ENCODE measurements at regions not wholly inside any gene's neighbourhood (a gene's known extent, or its start where the extent isn't known, plus 50 kb on each side); places are given as distances from the start of the nearest gene placed in this dataset.
"Not testable (repeated sequence)": the region's sequence is repeated elsewhere in the genome, so short reads cannot be mapped to it uniquely, and the experiment has no call there.

- DNase-seq (ENCODE audit: low spot score): no peak
Observed at GRCh38 chr3:181274025-181274424, 284.5 kb upstream of the DNAJC19 start.

- DNase-seq (ENCODE audit: low spot score): no peak
Observed at GRCh38 chr3:181267312-181267711, 277.8 kb upstream of the DNAJC19 start.

GRCh38 chr3:181265750-181266333 lies 276.3 kb upstream of the DNAJC19 start:
- no peak for DNase-seq (ENCODE audit: low spot score)

GRCh38 chr3:181264486-181264885 lies 274.9 kb upstream of the DNAJC19 start:
- no peak for DNase-seq (ENCODE audit: low spot score)

- DNase-seq (ENCODE audit: low spot score): no peak
Observed at GRCh38 chr3:181253796-181254195, 264.3 kb upstream of the DNAJC19 start.

- DNase-seq (ENCODE audit: low spot score): no peak
Observed at GRCh38 chr3:181252631-181253030, 263.1 kb upstream of the DNAJC19 start.

GRCh38 chr3:181250714-181251113 lies 261.2 kb upstream of the DNAJC19 start:
- no peak for DNase-seq (ENCODE audit: low spot score)

GRCh38 chr3:181239441-181239840 lies 249.9 kb upstream of the DNAJC19 start:
- DNase-seq (ENCODE audit: low spot score): no peak

- no peak for DNase-seq (ENCODE audit: low spot score)
Observed at GRCh38 chr3:181230258-181230657, 240.7 kb upstream of the DNAJC19 start.

- no peak for DNase-seq (ENCODE audit: low spot score)
Observed at GRCh38 chr3:181213347-181213746, 223.8 kb upstream of the DNAJC19 start.

- no peak for DNase-seq (ENCODE audit: low spot score)
Observed at GRCh38 chr3:181212271-181212670, 222.7 kb upstream of the DNAJC19 start.

GRCh38 chr3:181210275-181210674 lies 220.7 kb upstream of the DNAJC19 start:
- peak; percentile 47 for DNase-seq (ENCODE audit: low spot score)

GRCh38 chr3:181189556-181189955 lies 200.0 kb upstream of the DNAJC19 start:
- no peak for DNase-seq (ENCODE audit: low spot score)

GRCh38 chr3:181183764-181184163 lies 194.2 kb upstream of the DNAJC19 start:
- no peak for DNase-seq (ENCODE audit: low spot score)

- not testable (repeated sequence) for DNase-seq (ENCODE audit: low spot score)
Observed at GRCh38 chr3:181183057-181183456, 193.5 kb upstream of the DNAJC19 start.

GRCh38 chr3:181178991-181179390 lies 189.5 kb upstream of the DNAJC19 start:
- DNase-seq (ENCODE audit: low spot score): no peak

GRCh38 chr3:181176601-181177000 lies 187.1 kb upstream of the DNAJC19 start:
- DNase-seq (ENCODE audit: low spot score): peak; percentile 78

- DNase-seq (ENCODE audit: low spot score): no peak
Observed at GRCh38 chr3:181174676-181175233, 185.2 kb upstream of the DNAJC19 start.

GRCh38 chr3:181174022-181174421 lies 184.5 kb upstream of the DNAJC19 start:
- no peak for DNase-seq (ENCODE audit: low spot score)

- no peak for DNase-seq (ENCODE audit: low spot score)
Observed at GRCh38 chr3:181173227-181173626, 183.7 kb upstream of the DNAJC19 start.

- DNase-seq (ENCODE audit: low spot score): no peak
Observed at GRCh38 chr3:181134873-181135272, 145.3 kb upstream of the DNAJC19 start.

GRCh38 chr3:181133832-181134231 lies 144.3 kb upstream of the DNAJC19 start:
- no peak for DNase-seq (ENCODE audit: low spot score)

GRCh38 chr3:181105646-181106045 lies 116.1 kb upstream of the DNAJC19 start:
- DNase-seq (ENCODE audit: low spot score): no peak

- peak; percentile 42 for DNase-seq (ENCODE audit: low spot score)
Observed at GRCh38 chr3:181103605-181104004, 114.1 kb upstream of the DNAJC19 start.

All from HT-29 (cell line).